Erythroblast (primary cell): ENCODE measurements at regions not wholly inside any gene's neighbourhood (a gene's known extent, or its start where the extent isn't known, plus 50 kb on each side); places are given as distances from the start of the nearest gene placed in this dataset.
"Not testable (repeated sequence)": the region's sequence is repeated elsewhere in the genome, so short reads cannot be mapped to it uniquely, and the experiment has no call there.

Source experiments
- GATA1 ChIP-seq: IDR thresholded peaks from 2 replicates; pipeline ENCODE4 v1.6.1; 2011; ENCODE audit warnings: low read depth, mild to moderate bottlenecking, control low read depth, low read length, moderate library complexity
- POLR2A ChIP-seq: IDR thresholded peaks from 2 replicates; pipeline ENCODE4 v1.6.1; 2011; ENCODE audit warnings: mild to moderate bottlenecking, low read length

DNA sequence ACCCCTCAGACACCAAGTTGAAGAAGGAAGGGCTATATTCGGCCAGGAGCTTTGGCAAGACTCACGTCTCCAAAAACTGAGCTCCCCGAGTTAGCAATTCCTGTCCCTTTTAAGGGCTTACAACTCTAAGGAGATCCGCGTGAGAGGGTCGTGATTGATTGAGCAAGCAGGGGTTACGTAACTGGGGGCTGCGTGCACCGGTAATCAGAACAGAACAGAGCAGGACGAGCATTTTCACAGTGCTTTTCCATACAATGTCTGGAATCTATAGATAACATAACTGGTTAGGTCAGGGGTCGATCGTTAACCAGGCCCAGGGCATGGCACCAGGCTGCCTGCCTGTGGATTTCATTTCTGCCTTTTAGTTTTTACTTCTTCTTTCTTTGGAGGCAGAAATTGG, 245.3 kb upstream of the MME start:
- TF ChIP-seq POLR2A, GATA1: not testable (repeated sequence)
